Smooth muscle cell (in vitro differentiated cells): ENCODE measurements at regions not wholly inside any gene's neighbourhood (a gene's known extent, or its start where the extent isn't known, plus 50 kb on each side); places are given as distances from the start of the nearest gene placed in this dataset.

Experiments used
- DNase-seq: peaks from one replicate; lab custom pipeline; 2025; ENCODE audit not compliant: unreplicated experiment; lab: John Stamatoyannopoulos, UW
- H2AFZ ChIP-seq: fragments of 200-600 bp; sonication (generic); 2 replicates; pipeline ENCODE4 v1.6.0; 2016; ENCODE audit warnings: antibody characterized with exemption, low read depth, mild to moderate bottlenecking
- H3F3A ChIP-seq: fragments of 200-600 bp; sonication (generic); 2 replicates; pipeline ENCODE4 v1.6.0; 2017; ENCODE audit warnings: antibody characterized with exemption, low read depth
- H3K27ac ChIP-seq: fragments of 200-600 bp; sonication (generic); 2 replicates; pipeline ENCODE4 v1.5.1; 2016; ENCODE audit warnings: low read depth, mild to moderate bottlenecking
- H3K27me3 ChIP-seq: fragments of 200-600 bp; sonication (generic); 2 replicates; pipeline ENCODE4 v1.6.1; 2016; ENCODE audit warnings: low read depth, mild to moderate bottlenecking
- H3K36me3 ChIP-seq: fragments of 200-600 bp; sonication (generic); 2 replicates; pipeline ENCODE4 v1.5.1; 2016; ENCODE audit warnings: low read depth
- H3K4me1 ChIP-seq: fragments of 200-600 bp; sonication (generic); 2 replicates; pipeline ENCODE4 v1.5.1; 2016; ENCODE audit warnings: low read depth
- H3K4me2 ChIP-seq: fragments of 200-600 bp; sonication (generic); 2 replicates; pipeline ENCODE4 v1.6.0; 2016; ENCODE audit warnings: mild to moderate bottlenecking
- H3K4me3 ChIP-seq: fragments of 200-600 bp; sonication (generic); 2 replicates; pipeline ENCODE4 v1.5.1; 2016; ENCODE audit warnings: mild to moderate bottlenecking
- H3K79me2 ChIP-seq: fragments of 200-600 bp; sonication (generic); 2 replicates; pipeline ENCODE4 v1.6.0; 2016; ENCODE audit warnings: low read depth, mild to moderate bottlenecking
- H3K9ac ChIP-seq: fragments of 200-600 bp; sonication (generic); 2 replicates; pipeline ENCODE4 v1.6.0; 2016; ENCODE audit warnings: low read depth
- H3K9me3 ChIP-seq: fragments of 200-600 bp; sonication (generic); replicated peaks from 2 replicates; pipeline ENCODE4 v1.5.1; 2016; ENCODE audit warnings: low read depth
- H4K20me1 ChIP-seq: fragments of 200-600 bp; sonication (generic); 2 replicates; pipeline ENCODE4 v1.6.0; 2016; ENCODE audit warnings: low read depth
- CTCF ChIP-seq: fragments of 200-600 bp; sonication (generic); IDR thresholded peaks from 2 replicates; pipeline ENCODE4 v1.5.1; 2017; ENCODE audit warnings: borderline replicate concordance, mild to moderate bottlenecking, antibody characterized with exemption; ENCODE audit not compliant: insufficient read depth, poor library complexity, severe bottlenecking
- WGBS: methylation state at CpG from one replicate; pipeline ENCODE4 v1.1.7; 2016; ENCODE audit warnings: low lambda C conversion rate; 5-methylcytosine and 5-hydroxymethylcytosine counted together

GRCh38 chr22:49139492-49140151 is 688.1 kb downstream of the BRD1 start:
- no peak overlapping the region for H3K27ac ChIP-seq
- H3K4me3 ChIP-seq: no peak overlapping the region
- H3K9me3 ChIP-seq: no peaks in the 10 kb centered on the region
- no peaks in the 10 kb centered on the region for H3F3A ChIP-seq
- no peak overlapping the region for H2AFZ ChIP-seq
- H3K27me3 ChIP-seq: no peaks in the 10 kb centered on the region
- WGBS: 88% methylated on average over 15 of the region's 15 CpGs
- no peak overlapping the region for H3K9ac ChIP-seq
- no peak overlapping the region for H3K4me2 ChIP-seq
- no peaks in the 10 kb centered on the region for H3K79me2 ChIP-seq
- no peak for TF ChIP-seq CTCF
- H3K36me3 ChIP-seq: no peaks in the 10 kb centered on the region
- DNase-seq: no peak
- no peaks in the 10 kb centered on the region for H3K4me1 ChIP-seq
- H4K20me1 ChIP-seq: no peaks in the 10 kb centered on the region

GRCh38 chr22:49138250-49138790 is 689.4 kb downstream of the BRD1 start:
- DNase-seq: no peak
- Histone ChIP-seq H3K79me2 (no peaks in the 10 kb centered on the region), H4K20me1 (no peaks in the 10 kb centered on the region), H2AFZ (no peak overlapping the region), H3K4me3 (no peak overlapping the region), H3K27me3 (no peaks in the 10 kb centered on the region), H3K9me3 (no peaks in the 10 kb centered on the region), H3K36me3 (no peaks in the 10 kb centered on the region), H3K9ac (no peak overlapping the region), H3K27ac (no peak overlapping the region), H3K4me2 (no peak overlapping the region), H3F3A (no peaks in the 10 kb centered on the region), H3K4me1 (no peaks in the 10 kb centered on the region)
- TF ChIP-seq CTCF: no peak
- 100% methylated on average over 1 of the region's 1 CpG for WGBS

GRCh38 chr22:49137206-49137840 is 690.4 kb downstream of the BRD1 start:
- H3K4me1 ChIP-seq: no peaks in the 10 kb centered on the region
- no peaks in the 10 kb centered on the region for H3K9me3 ChIP-seq
- no peaks in the 10 kb centered on the region for H3K79me2 ChIP-seq
- no peaks in the 10 kb centered on the region for H3K27me3 ChIP-seq
- no peak overlapping the region for H3K9ac ChIP-seq
- whole genome bisulfite sequencing: 82% methylated on average over 7 of the region's 7 CpGs
- TF ChIP-seq CTCF: no peak
- no peak for DNase-seq
- H3K4me3 ChIP-seq: no peak overlapping the region
- H3F3A ChIP-seq: no peaks in the 10 kb centered on the region
- H2AFZ ChIP-seq: no peak overlapping the region
- no peak overlapping the region for H3K27ac ChIP-seq
- H4K20me1 ChIP-seq: no peaks in the 10 kb centered on the region
- no peaks in the 10 kb centered on the region for H3K36me3 ChIP-seq
- no peak overlapping the region for H3K4me2 ChIP-seq
